Lung (tissue), 11 donors: ENCODE measurements at regions not wholly inside any gene's neighbourhood (a gene's known extent, or its start where the extent isn't known, plus 50 kb on each side); places are given as distances from the start of the nearest gene placed in this dataset.
A peak's percentile ranks its signal among the peaks of the same experiment; 100 is the strongest.

Source experiments
- ATAC-seq: fragments of 200-7000 bp; cut with Tn5 transposase; one replicate; pipeline ENCODE4 v1.9.1; 2020; ENCODE audit warnings: moderate number of reproducible peaks; ENCODE audit not compliant: insufficient read depth, low FRiP score
- DNase-seq, 3 donors: peaks; one replicate each; pipeline ENCODE4 v3.0.0-alpha.2; 2013 to 2017
- H3K27ac ChIP-seq, 2 donors: one replicate each; pipeline ENCODE4 v1.5.1; 2013; ENCODE audit warnings: mild to moderate bottlenecking in 2 of 2, moderate library complexity in 2 of 2, control low read depth in 1 of 2, inconsistent platforms in 1 of 2, low read depth in 1 of 2, low read length in 1 of 2
- H3K27me3 ChIP-seq, 3 donors: one replicate each; pipeline ENCODE4 v1.5.1; 2013; ENCODE audit warnings: low read length in 2 of 3; ENCODE audit not compliant: control insufficient read depth in 3 of 3, insufficient read depth in 3 of 3
- H3K36me3 ChIP-seq, 4 donors: one replicate each; pipeline ENCODE4 v1.5.1; 2013; ENCODE audit warnings: low read length in 4 of 4, mild to moderate bottlenecking in 1 of 4, moderate library complexity in 1 of 4; ENCODE audit not compliant: control insufficient read depth in 4 of 4, insufficient read depth in 4 of 4
- H3K4me1 ChIP-seq, 5 donors: one replicate each; pipeline ENCODE4 v1.5.1; 2013; ENCODE audit warnings: low read length in 5 of 5, mild to moderate bottlenecking in 2 of 5, moderate library complexity in 1 of 5; ENCODE audit not compliant: control insufficient read depth in 5 of 5, insufficient read depth in 5 of 5
- H3K4me3 ChIP-seq: one replicate; pipeline ENCODE4 v1.5.1; 2013; ENCODE audit warnings: mild to moderate bottlenecking, control low read depth, moderate library complexity
- H3K9ac ChIP-seq, 2 donors: one replicate each; pipeline ENCODE4 v1.5.1; 2013; ENCODE audit warnings: low read length in 2 of 2, control low read depth in 1 of 2; ENCODE audit not compliant: insufficient read depth in 1 of 2
- H3K9me3 ChIP-seq, 4 donors: one replicate each; pipeline ENCODE4 v1.5.1; 2013; ENCODE audit warnings: low read length in 3 of 4, mild to moderate bottlenecking in 1 of 4, moderate library complexity in 1 of 4; ENCODE audit not compliant: control insufficient read depth in 4 of 4, insufficient read depth in 3 of 4
- WGBS, 2 donors: extraction: QIAGEN DNeasy Blood & Tissue Kit; methylation state at CpG; one replicate each; pipeline ENCODE4 v1.1.7; 2013; 5-methylcytosine and 5-hydroxymethylcytosine counted together
- TF ChIP-seq, protein P1 (sequence below): IDR thresholded peaks from 2 replicates; pipeline ENCODE4 v1.5.1; 2012; ENCODE audit warnings: mild to moderate bottlenecking; ENCODE audit errors: control extremely low read depth, extremely low read depth
- donor health status: control.
- donor health status: control.
- donor health status: Bipolar disorder and iron deficiency.
- donor health status: healthy.
- donor health status: DM: yes; HTN: yes; CAD: no.

DNA sequence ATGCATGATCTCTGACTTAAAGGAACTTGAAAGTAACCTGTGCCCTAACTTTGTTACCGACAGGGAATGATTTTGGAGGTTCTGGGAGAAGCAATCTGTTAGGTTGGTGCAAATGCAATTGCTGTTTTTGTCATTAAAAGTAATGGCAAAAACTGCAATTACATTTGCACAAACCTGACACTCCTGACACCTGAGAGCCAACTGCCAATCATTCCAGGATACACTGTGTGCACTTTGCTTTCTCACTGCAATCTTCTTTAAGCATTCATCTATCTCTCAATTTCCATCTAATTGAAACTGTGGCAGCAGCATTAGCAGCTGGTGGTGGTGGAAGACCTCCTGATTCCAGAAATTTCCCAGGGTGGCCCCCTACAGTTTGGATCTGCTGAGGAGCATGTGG is 87.6 kb upstream of the CYP1B1 start:
- 93 to 94% methylated on average over 1 of the region's 1 CpG for WGBS, 2 donors
- Histone ChIP-seq H3K27ac (no peak overlapping the region), H3K36me3 (no peaks in the 10 kb centered on the region), H3K27me3 (no peaks in the 10 kb centered on the region), H3K9ac (no peak overlapping the region), H3K4me3 (no peak overlapping the region), H3K9me3 (no peaks in the 10 kb centered on the region), H3K4me1 (peaks cover 0 to 24% (median 12%) of the 10 kb centered on the region in 5 donors)
- DNase-seq (no peak), ATAC-seq (no peak)
- TF ChIP-seq, protein P1, sequence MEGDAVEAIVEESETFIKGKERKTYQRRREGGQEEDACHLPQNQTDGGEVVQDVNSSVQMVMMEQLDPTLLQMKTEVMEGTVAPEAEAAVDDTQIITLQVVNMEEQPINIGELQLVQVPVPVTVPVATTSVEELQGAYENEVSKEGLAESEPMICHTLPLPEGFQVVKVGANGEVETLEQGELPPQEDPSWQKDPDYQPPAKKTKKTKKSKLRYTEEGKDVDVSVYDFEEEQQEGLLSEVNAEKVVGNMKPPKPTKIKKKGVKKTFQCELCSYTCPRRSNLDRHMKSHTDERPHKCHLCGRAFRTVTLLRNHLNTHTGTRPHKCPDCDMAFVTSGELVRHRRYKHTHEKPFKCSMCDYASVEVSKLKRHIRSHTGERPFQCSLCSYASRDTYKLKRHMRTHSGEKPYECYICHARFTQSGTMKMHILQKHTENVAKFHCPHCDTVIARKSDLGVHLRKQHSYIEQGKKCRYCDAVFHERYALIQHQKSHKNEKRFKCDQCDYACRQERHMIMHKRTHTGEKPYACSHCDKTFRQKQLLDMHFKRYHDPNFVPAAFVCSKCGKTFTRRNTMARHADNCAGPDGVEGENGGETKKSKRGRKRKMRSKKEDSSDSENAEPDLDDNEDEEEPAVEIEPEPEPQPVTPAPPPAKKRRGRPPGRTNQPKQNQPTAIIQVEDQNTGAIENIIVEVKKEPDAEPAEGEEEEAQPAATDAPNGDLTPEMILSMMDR = no peak

DNA sequence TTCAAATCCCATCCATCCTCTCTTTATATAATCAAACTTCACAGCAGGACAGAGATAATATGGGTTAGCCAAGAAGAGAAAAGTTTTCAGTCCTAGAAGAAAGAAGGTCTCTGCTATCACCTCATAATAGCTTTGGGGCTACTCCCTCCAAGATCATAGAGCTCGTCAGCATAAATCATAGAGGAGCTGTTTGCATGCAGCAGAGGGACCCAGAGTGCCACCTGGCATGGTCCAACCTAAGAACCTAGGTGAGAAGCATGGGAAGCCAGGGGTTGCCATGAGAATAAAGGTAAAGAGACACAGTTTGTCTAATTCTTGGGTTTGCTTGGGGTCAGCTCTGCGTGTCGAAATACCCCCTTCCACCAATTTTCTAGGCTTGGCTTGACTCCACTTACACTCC is 87.1 kb upstream of the CYP1B1 start:
- ATAC-seq (no peak), DNase-seq (no peak)
- WGBS, 2 donors = 78 to 91% methylated on average over 3 of the region's 3 CpGs

DNA sequence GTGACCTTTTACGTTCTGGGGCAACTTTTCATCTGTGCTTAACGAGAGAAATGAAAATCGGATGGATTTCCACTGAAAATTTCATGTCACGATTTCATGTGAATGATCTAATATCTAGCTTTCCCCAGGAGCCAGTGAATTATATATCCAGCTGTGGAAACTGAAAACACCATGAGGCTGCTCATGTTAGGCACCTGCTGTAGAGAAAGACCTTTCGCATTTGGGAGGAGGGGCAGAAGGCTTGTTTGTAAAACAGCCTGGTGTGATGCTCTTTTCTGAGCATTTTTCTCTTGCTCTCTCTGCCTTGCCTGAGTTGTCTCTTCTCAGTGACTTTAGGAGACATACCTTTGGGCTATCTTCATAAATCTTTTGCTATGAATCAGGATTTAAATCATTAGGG is 84.6 kb upstream of the CYP1B1 start:
- H3K4me1 ChIP-seq = peaks cover 0 to 47% (median 12%) of the 10 kb centered on the region in 5 donors
- no peak overlapping the region for H3K9ac ChIP-seq
- WGBS, 2 donors = 93 to 97% methylated on average over 5 of the region's 5 CpGs
- ATAC-seq (no peak), DNase-seq (no peak)
- no peaks in the 10 kb centered on the region for H3K36me3 ChIP-seq
- H3K27ac ChIP-seq = peak overlapping the region in 1 of 2 donors; percentile 15
- H3K4me3 ChIP-seq = no peak overlapping the region
- no peaks in the 10 kb centered on the region for H3K9me3 ChIP-seq
- H3K27me3 ChIP-seq = no peaks in the 10 kb centered on the region
- TF ChIP-seq, protein P1 = no peak

More for the DNA sequence above, 87.1 kb upstream of the CYP1B1 start:
- no peak overlapping the region for H3K9ac ChIP-seq
- H3K27ac ChIP-seq = no peak overlapping the region
- no peaks in the 10 kb centered on the region for H3K36me3 ChIP-seq
- no peaks in the 10 kb centered on the region for H3K9me3 ChIP-seq
- no peaks in the 10 kb centered on the region for H3K27me3 ChIP-seq
- peaks cover 0 to 30% (median 12%) of the 10 kb centered on the region in 5 donors for H3K4me1 ChIP-seq
- TF ChIP-seq, protein P1 = no peak
- no peak overlapping the region for H3K4me3 ChIP-seq

DNA sequence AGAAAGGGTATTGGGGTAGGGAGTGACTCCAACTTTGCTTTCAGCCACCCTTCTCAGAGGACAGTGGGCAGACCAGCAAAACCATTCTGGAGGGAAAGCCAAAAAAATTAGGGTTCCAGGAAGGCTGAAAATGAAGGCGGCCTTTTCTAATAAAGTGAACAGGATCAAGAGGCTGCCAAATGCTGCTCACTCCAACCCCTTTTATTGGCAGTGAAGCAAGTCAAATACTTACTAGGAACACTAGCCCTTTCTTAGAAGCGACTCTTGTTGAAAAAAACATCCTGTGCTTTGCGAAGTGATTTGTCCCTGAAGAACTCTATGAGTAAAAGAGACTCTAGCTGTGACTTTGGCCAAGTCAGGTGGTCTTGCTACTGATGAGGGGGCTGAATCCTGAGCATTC is 83.6 kb upstream of the CYP1B1 start:
- peak; percentile 43 to 88 (median 77) for DNase-seq
- 51 to 84% methylated on average over 3 of the region's 3 CpGs for WGBS, 2 donors
- Histone ChIP-seq H3K9ac (no peak overlapping the region), H3K27me3 (no peaks in the 10 kb centered on the region), H3K36me3 (no peaks in the 10 kb centered on the region), H3K9me3 (no peaks in the 10 kb centered on the region), H3K4me1 (peaks cover 0 to 47% (median 12%) of the 10 kb centered on the region in 5 donors), H3K27ac (peak overlapping the region; percentile 27 to 69), H3K4me3 (no peak overlapping the region)
- TF ChIP-seq, protein P1 = no peak
- peak; percentile 60 for ATAC-seq
